SIG-M5 treated with dmso at 0.1 percent for 504 hours (cell line): ENCODE measurements at regions not wholly inside any gene's neighbourhood (a gene's known extent, or its start where the extent isn't known, plus 50 kb on each side); places are given as distances from the start of the nearest gene placed in this dataset.
A peak's percentile ranks its signal among the peaks of the same experiment; 100 is the strongest.
"Not testable (repeated sequence)": the region's sequence is repeated elsewhere in the genome, so short reads cannot be mapped to it uniquely, and the experiment has no call there.

Source experiments
- DNase-seq: peaks from one replicate; lab custom pipeline; 2025; ENCODE audit not compliant: unreplicated experiment; lab: John Stamatoyannopoulos, UW

- no peak for DNase-seq
Observed at GRCh38 chr10:59460601-59461000, 98.3 kb upstream of the FAM13C start.

- DNase-seq, result no peak
Observed at GRCh38 chr10:59456199-59456598, 93.8 kb upstream of the FAM13C start.

- DNase-seq, result no peak
Observed at GRCh38 chr10:59454171-59454919, 92.0 kb upstream of the FAM13C start.

GRCh38 chr10:59448616-59449015 is 86.3 kb upstream of the FAM13C start:
- DNase-seq, result no peak

GRCh38 chr10:59435707-59436106 is 73.4 kb upstream of the FAM13C start:
- DNase-seq, result no peak

GRCh38 chr10:59434463-59435321 is 72.3 kb upstream of the FAM13C start:
- DNase-seq, result no peak

GRCh38 chr10:59433720-59434428 is 71.5 kb upstream of the FAM13C start:
- no peak for DNase-seq

- peak; percentile 17 for DNase-seq
Observed at GRCh38 chr10:59432207-59432900, 70.0 kb upstream of the FAM13C start.

GRCh38 chr10:59413795-59414194 is 51.4 kb upstream of the FAM13C start:
- DNase-seq, result not testable (repeated sequence)
